Smooth muscle cell (in vitro differentiated cells): ENCODE measurements at regions not wholly inside any gene's neighbourhood (a gene's known extent, or its start where the extent isn't known, plus 50 kb on each side); places are given as distances from the start of the nearest gene placed in this dataset.
"Not testable (repeated sequence)": the region's sequence is repeated elsewhere in the genome, so short reads cannot be mapped to it uniquely, and the experiment has no call there.

ENCODE experiments used
- DNase-seq: peaks from one replicate; lab custom pipeline; 2025; ENCODE audit not compliant: unreplicated experiment; lab: John Stamatoyannopoulos, UW
- H2AFZ ChIP-seq: fragments of 200-600 bp; sonication (generic); 2 replicates; pipeline ENCODE4 v1.6.0; 2016; ENCODE audit warnings: antibody characterized with exemption, low read depth, mild to moderate bottlenecking
- H3F3A ChIP-seq: fragments of 200-600 bp; sonication (generic); 2 replicates; pipeline ENCODE4 v1.6.0; 2017; ENCODE audit warnings: antibody characterized with exemption, low read depth
- H3K27ac ChIP-seq: fragments of 200-600 bp; sonication (generic); 2 replicates; pipeline ENCODE4 v1.5.1; 2016; ENCODE audit warnings: low read depth, mild to moderate bottlenecking
- H3K27me3 ChIP-seq: fragments of 200-600 bp; sonication (generic); 2 replicates; pipeline ENCODE4 v1.6.1; 2016; ENCODE audit warnings: low read depth, mild to moderate bottlenecking
- H3K36me3 ChIP-seq: fragments of 200-600 bp; sonication (generic); 2 replicates; pipeline ENCODE4 v1.5.1; 2016; ENCODE audit warnings: low read depth
- H3K4me1 ChIP-seq: fragments of 200-600 bp; sonication (generic); 2 replicates; pipeline ENCODE4 v1.5.1; 2016; ENCODE audit warnings: low read depth
- H3K4me2 ChIP-seq: fragments of 200-600 bp; sonication (generic); 2 replicates; pipeline ENCODE4 v1.6.0; 2016; ENCODE audit warnings: mild to moderate bottlenecking
- H3K4me3 ChIP-seq: fragments of 200-600 bp; sonication (generic); 2 replicates; pipeline ENCODE4 v1.5.1; 2016; ENCODE audit warnings: mild to moderate bottlenecking
- H3K79me2 ChIP-seq: fragments of 200-600 bp; sonication (generic); 2 replicates; pipeline ENCODE4 v1.6.0; 2016; ENCODE audit warnings: low read depth, mild to moderate bottlenecking
- H3K9ac ChIP-seq: fragments of 200-600 bp; sonication (generic); 2 replicates; pipeline ENCODE4 v1.6.0; 2016; ENCODE audit warnings: low read depth
- H3K9me3 ChIP-seq: fragments of 200-600 bp; sonication (generic); replicated peaks from 2 replicates; pipeline ENCODE4 v1.5.1; 2016; ENCODE audit warnings: low read depth
- H4K20me1 ChIP-seq: fragments of 200-600 bp; sonication (generic); 2 replicates; pipeline ENCODE4 v1.6.0; 2016; ENCODE audit warnings: low read depth
- CTCF ChIP-seq: fragments of 200-600 bp; sonication (generic); IDR thresholded peaks from 2 replicates; pipeline ENCODE4 v1.5.1; 2017; ENCODE audit warnings: borderline replicate concordance, mild to moderate bottlenecking, antibody characterized with exemption; ENCODE audit not compliant: insufficient read depth, poor library complexity, severe bottlenecking
- WGBS: methylation state at CpG from one replicate; pipeline ENCODE4 v1.1.7; 2016; ENCODE audit warnings: low lambda C conversion rate; 5-methylcytosine and 5-hydroxymethylcytosine counted together

DNA sequence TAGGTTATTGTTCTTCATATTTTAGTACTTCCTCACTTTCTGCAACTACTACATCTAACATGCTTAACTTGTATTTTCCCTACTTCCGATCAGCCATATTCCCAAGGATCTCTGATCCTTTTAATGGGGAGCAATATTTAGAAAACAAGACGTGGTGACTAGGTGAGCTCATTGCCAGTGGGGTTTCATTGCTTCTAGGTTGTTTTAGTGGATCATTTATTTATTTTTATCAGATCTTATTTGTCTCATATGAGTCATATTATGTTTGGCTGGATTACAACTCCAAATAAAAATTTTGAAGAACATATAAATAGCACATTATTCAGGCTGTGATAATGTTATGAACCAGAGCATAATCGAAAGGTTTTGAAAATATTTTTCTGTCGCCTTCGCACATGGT lies 480.9 kb upstream of the TMEFF2 start:
- no peaks in the 10 kb centered on the region for H4K20me1 ChIP-seq

DNA sequence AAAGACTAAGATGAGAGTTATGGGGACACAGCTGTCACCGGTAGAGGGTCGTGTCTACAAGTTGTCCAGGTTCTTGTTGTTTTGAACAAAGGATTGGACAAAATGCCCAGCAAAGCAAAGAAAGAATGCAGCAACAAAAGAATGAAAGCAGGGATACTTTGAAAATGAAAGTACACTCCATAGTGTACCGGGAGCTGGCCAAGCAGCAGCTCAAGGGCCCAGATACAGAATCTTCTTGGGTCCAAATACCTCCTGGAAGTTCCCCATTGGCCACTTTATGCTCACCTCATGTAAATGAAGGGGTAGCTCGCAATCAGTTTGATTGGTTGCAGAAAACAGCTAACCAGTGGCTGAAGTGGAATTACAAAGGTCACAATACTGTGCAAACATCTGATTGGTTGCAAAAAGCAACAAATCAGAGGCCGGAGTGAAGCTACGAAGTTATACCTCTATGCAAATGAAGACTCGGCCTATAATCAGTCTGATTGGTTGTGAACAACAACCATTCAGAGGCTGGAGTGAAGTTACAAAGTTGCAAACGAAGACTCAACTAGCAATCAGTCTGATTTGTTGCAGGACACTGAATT lies 474.9 kb upstream of the TMEFF2 start:
- Histone ChIP-seq H3K4me1 (no peaks in the 10 kb centered on the region), H3K4me3 (no peak overlapping the region), H3K27me3 (no peaks in the 10 kb centered on the region), H3K36me3 (no peaks in the 10 kb centered on the region), H3K79me2 (no peaks in the 10 kb centered on the region), H2AFZ (no peak overlapping the region), H3K9ac (no peak overlapping the region), H3F3A (no peaks in the 10 kb centered on the region), H3K27ac (no peak overlapping the region), H3K9me3 (no peaks in the 10 kb centered on the region), H3K4me2 (no peak overlapping the region), H4K20me1 (no peaks in the 10 kb centered on the region)
- WGBS, result 91% methylated on average over 8 of the region's 8 CpGs
- no peak for TF ChIP-seq CTCF
- no peak for DNase-seq

More for the DNA sequence above, 480.9 kb upstream of the TMEFF2 start:
- no peak overlapping the region for H3K9ac ChIP-seq
- no peaks in the 10 kb centered on the region for H3K79me2 ChIP-seq
- no peaks in the 10 kb centered on the region for H3K27me3 ChIP-seq
- DNase-seq, result no peak
- H3F3A ChIP-seq, result no peaks in the 10 kb centered on the region
- no peak overlapping the region for H2AFZ ChIP-seq
- no peak overlapping the region for H3K4me2 ChIP-seq
- H3K4me3 ChIP-seq, result no peak overlapping the region
- 97% methylated on average over 5 of the region's 5 CpGs for WGBS
- no peaks in the 10 kb centered on the region for H3K36me3 ChIP-seq
- no peaks in the 10 kb centered on the region for H3K9me3 ChIP-seq
- no peaks in the 10 kb centered on the region for H3K4me1 ChIP-seq
- no peak for TF ChIP-seq CTCF
- no peak overlapping the region for H3K27ac ChIP-seq

- not testable (repeated sequence) for H3K9ac ChIP-seq, H2AFZ ChIP-seq, DNase-seq, H3K27me3 ChIP-seq, H3K4me1 ChIP-seq, H3K4me3 ChIP-seq, H3K9me3 ChIP-seq, H3K79me2 ChIP-seq, H4K20me1 ChIP-seq, H3K36me3 ChIP-seq, H3F3A ChIP-seq, H3K4me2 ChIP-seq
- 75% methylated on average over 4 of the region's 4 CpGs for WGBS
- H3K27ac ChIP-seq, result peak overlapping the region; percentile 54
These were observed 465.8 kb upstream of the TMEFF2 start for GRCh38 chr2:192660555-192660954.

DNA sequence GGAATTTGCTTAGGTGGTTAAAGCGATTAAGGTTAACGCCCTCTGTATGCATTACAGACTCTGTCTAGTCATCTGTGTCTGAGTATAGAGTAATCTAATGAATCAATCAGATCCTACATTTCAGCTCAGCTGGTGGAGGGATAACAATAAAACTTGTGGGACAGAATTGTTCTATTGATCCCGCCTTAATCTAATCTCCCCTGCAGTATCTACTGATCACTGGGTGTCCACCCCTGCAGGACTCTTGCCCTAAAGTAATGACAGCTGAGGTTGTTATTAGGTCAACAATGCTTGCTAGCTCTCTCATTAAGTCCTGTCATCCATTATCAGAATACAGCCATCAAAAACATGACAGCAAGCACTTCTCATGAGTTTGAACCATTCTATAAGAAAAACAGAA lies 462.6 kb upstream of the TMEFF2 start:
- WGBS, result 75% methylated on average over 3 of the region's 3 CpGs
- Histone ChIP-seq H3K9me3 (no peaks in the 10 kb centered on the region), H2AFZ (no peak overlapping the region), H4K20me1 (no peaks in the 10 kb centered on the region), H3K27me3 (no peaks in the 10 kb centered on the region), H3K4me2 (no peak overlapping the region), H3F3A (no peaks in the 10 kb centered on the region), H3K79me2 (no peaks in the 10 kb centered on the region), H3K9ac (no peak overlapping the region), H3K36me3 (no peaks in the 10 kb centered on the region), H3K4me3 (no peak overlapping the region), H3K4me1 (no peaks in the 10 kb centered on the region), H3K27ac (no peak overlapping the region)
- no peak for TF ChIP-seq CTCF
- DNase-seq, result no peak
